ENCODE measurements at regions not wholly inside any gene's neighbourhood (a gene's known extent, or its start where the extent isn't known, plus 50 kb on each side); places are given as distances from the start of the nearest gene placed in this dataset.

GRCh38 chr7:54066643-54067042 is 475.5 kb upstream of the VSTM2A start:
- H3K4me1 ChIP-seq, result no peaks in the 10 kb centered on the region
- no peak for DNase-seq
- no peaks in the 10 kb centered on the region for H3K27me3 ChIP-seq (ENCODE audit: low read depth)
- ATAC-seq, result no peak
- no peaks in the 10 kb centered on the region for H3K9me3 ChIP-seq
- no peak overlapping the region for H3K27ac ChIP-seq
- no peak for TF ChIP-seq CTCF (IDR thresholded peaks at IDR 0.05)
- intact Hi-C loops (cut with DNase I), result no loop called here
- H3K4me3 ChIP-seq, result no peak overlapping the region
- H3K36me3 ChIP-seq, result no peaks in the 10 kb centered on the region

GRCh38 chr7:54069843-54070242 is 472.3 kb upstream of the VSTM2A start:
- no peak for TF ChIP-seq CTCF (IDR thresholded peaks at IDR 0.05)
- Histone ChIP-seq H3K4me1 (no peaks in the 10 kb centered on the region), H3K36me3 (no peaks in the 10 kb centered on the region), H3K9me3 (no peaks in the 10 kb centered on the region), H3K27ac (no peak overlapping the region), H3K4me3 (no peak overlapping the region), H3K27me3 (ENCODE audit: low read depth) (no peaks in the 10 kb centered on the region)
- DNase-seq, result no peak
- intact Hi-C loops (cut with DNase I), result no loop called here
- no peak for ATAC-seq

GRCh38 chr7:54072710-54073109 is 469.5 kb upstream of the VSTM2A start:
- no peaks in the 10 kb centered on the region for H3K9me3 ChIP-seq
- TF ChIP-seq CTCF (IDR thresholded peaks at IDR 0.05), result no peak
- no peaks in the 10 kb centered on the region for H3K4me1 ChIP-seq
- no peak overlapping the region for H3K27ac ChIP-seq
- no peaks in the 10 kb centered on the region for H3K36me3 ChIP-seq
- intact Hi-C loops (cut with DNase I), result no loop called here
- no peak overlapping the region for H3K4me3 ChIP-seq
- ATAC-seq (no peak), DNase-seq (no peak)
- no peaks in the 10 kb centered on the region for H3K27me3 ChIP-seq (ENCODE audit: low read depth)

GRCh38 chr7:54076616-54077015 is 465.6 kb upstream of the VSTM2A start:
- no peak for TF ChIP-seq CTCF (IDR thresholded peaks at IDR 0.05)
- DNase-seq (no peak), ATAC-seq (no peak)
- Histone ChIP-seq H3K27ac (no peak overlapping the region), H3K4me3 (no peak overlapping the region), H3K27me3 (ENCODE audit: low read depth) (no peaks in the 10 kb centered on the region), H3K4me1 (no peaks in the 10 kb centered on the region), H3K9me3 (no peaks in the 10 kb centered on the region), H3K36me3 (no peaks in the 10 kb centered on the region)
- intact Hi-C loops (cut with DNase I), result no loop called here

GRCh38 chr7:54080525-54080924 is 461.6 kb upstream of the VSTM2A start:
- no peak for TF ChIP-seq CTCF (IDR thresholded peaks at IDR 0.05)
- Histone ChIP-seq H3K36me3 (no peaks in the 10 kb centered on the region), H3K9me3 (no peaks in the 10 kb centered on the region), H3K27ac (no peak overlapping the region), H3K27me3 (ENCODE audit: low read depth) (no peaks in the 10 kb centered on the region), H3K4me3 (no peak overlapping the region), H3K4me1 (no peaks in the 10 kb centered on the region)
- DNase-seq, result no peak
- ATAC-seq, result no peak
- intact Hi-C loops (cut with DNase I), result no loop called here

GRCh38 chr7:54080971-54081370 is 461.2 kb upstream of the VSTM2A start:
- intact Hi-C loops (cut with DNase I), result no loop called here
- no peak for ATAC-seq
- DNase-seq, result no peak
- Histone ChIP-seq H3K4me3 (no peak overlapping the region), H3K27ac (no peak overlapping the region), H3K9me3 (no peaks in the 10 kb centered on the region), H3K27me3 (ENCODE audit: low read depth) (no peaks in the 10 kb centered on the region), H3K36me3 (no peaks in the 10 kb centered on the region), H3K4me1 (no peaks in the 10 kb centered on the region)
- TF ChIP-seq CTCF (IDR thresholded peaks at IDR 0.05), result no peak
